SK-N-SH treated with all-trans-retinoic acid at 6 μM for 48 hours (cell line): ENCODE measurements at regions not wholly inside any gene's neighbourhood (a gene's known extent, or its start where the extent isn't known, plus 50 kb on each side); places are given as distances from the start of the nearest gene placed in this dataset.
"Not testable (repeated sequence)": the region's sequence is repeated elsewhere in the genome, so short reads cannot be mapped to it uniquely, and the experiment has no call there.

Experiments used
- ATAC-seq: fragments of 200-7000 bp; cut with Tn5 transposase; 3 replicates; pipeline ENCODE4 v1.9.1; 2020; ENCODE audit warnings: mild to moderate bottlenecking, moderate library complexity
- ARNTL ChIP-seq: fragments of 450-650 bp; formaldehyde crosslinking; IDR thresholded peaks from 2 replicates; pipeline ENCODE4 v1.5.0; 2020; ENCODE audit warnings: low read depth, mild to moderate bottlenecking, moderate library complexity, borderline replicate concordance
- BACH2 ChIP-seq: fragments of 250-450 bp; sonication (Bioruptor Pico); IDR thresholded peaks from 2 replicates; pipeline ENCODE4 v1.9.0; 2021; ENCODE audit warnings: mild to moderate bottlenecking, borderline replicate concordance
- ESRRG ChIP-seq: fragments of 250-450 bp; sonication (Bioruptor Pico); IDR thresholded peaks from 2 replicates; pipeline ENCODE4 v1.6.1; 2021; ENCODE audit warnings: mild to moderate bottlenecking
- GLIS3 ChIP-seq: fragments of 250-450 bp; sonication (Bioruptor Pico); IDR thresholded peaks from 2 replicates; pipeline ENCODE4 v1.5.0; 2020; ENCODE audit warnings: mild to moderate bottlenecking, moderate library complexity
- ISL1 ChIP-seq: fragments of 250-450 bp; sonication (Bioruptor Pico); IDR thresholded peaks from 2 replicates; pipeline ENCODE4 v2.1.2; 2022; ENCODE audit warnings: mild to moderate bottlenecking, moderate library complexity
- OSR1 ChIP-seq: fragments of 250-450 bp; sonication (Bioruptor Pico); IDR thresholded peaks from 2 replicates; pipeline ENCODE4 v1.8.0; 2022; ENCODE audit warnings: moderate library complexity, mild to moderate bottlenecking, inconsistent platforms
- PPARA ChIP-seq: fragments of 250-450 bp; sonication (Bioruptor Pico); IDR thresholded peaks from 2 replicates; pipeline ENCODE4 v1.5.0; 2020; ENCODE audit warnings: mild to moderate bottlenecking, borderline replicate concordance
- RARB ChIP-seq: fragments of 250-450 bp; sonication (Bioruptor Pico); IDR thresholded peaks from 2 replicates; pipeline ENCODE4 v1.8.0; 2021; ENCODE audit warnings: mild to moderate bottlenecking, moderate library complexity
- SNAI2 ChIP-seq: fragments of 250-450 bp; sonication (Bioruptor Pico); IDR thresholded peaks from 2 replicates; pipeline ENCODE4 v1.5.0; 2020; ENCODE audit warnings: mild to moderate bottlenecking, moderate library complexity
- TCF4 ChIP-seq: fragments of 250-450 bp; sonication (Bioruptor Pico); IDR thresholded peaks from 2 replicates; pipeline ENCODE4 v1.8.0; 2021; ENCODE audit warnings: mild to moderate bottlenecking, moderate library complexity, borderline replicate concordance
- TOX ChIP-seq: fragments of 250-450 bp; sonication (Bioruptor Pico); IDR thresholded peaks from 2 replicates; pipeline ENCODE4 v1.8.0; 2021; ENCODE audit warnings: mild to moderate bottlenecking, moderate library complexity, borderline replicate concordance
- ZC3H10 ChIP-seq: fragments of 250-450 bp; sonication (Bioruptor Pico); IDR thresholded peaks from 2 replicates; pipeline ENCODE4 v1.5.1; 2021; ENCODE audit warnings: mild to moderate bottlenecking, moderate library complexity
- ZFP3 ChIP-seq: fragments of 250-450 bp; sonication (Bioruptor Pico); IDR thresholded peaks from 2 replicates; pipeline ENCODE4 v1.5.0; 2020; ENCODE audit warnings: mild to moderate bottlenecking, moderate library complexity
- ZFP30 ChIP-seq: fragments of 450-650 bp; formaldehyde crosslinking; IDR thresholded peaks from 2 replicates; pipeline ENCODE4 v1.5.0; 2022; ENCODE audit warnings: mild to moderate bottlenecking, moderate library complexity
- ZNF565 ChIP-seq: fragments of 450-650 bp; formaldehyde crosslinking; conservative IDR thresholded peaks from 2 replicates; pipeline ENCODE4 v1.5.0; 2020; ENCODE audit warnings: low read depth, mild to moderate bottlenecking, moderate library complexity
- ZNF70 ChIP-seq: fragments of 450-650 bp; formaldehyde crosslinking; IDR thresholded peaks from 2 replicates; pipeline ENCODE4 v1.5.0; 2020; ENCODE audit warnings: mild to moderate bottlenecking, moderate library complexity
- ZNF8 ChIP-seq: fragments of 450-650 bp; formaldehyde crosslinking; IDR thresholded peaks from 2 replicates; pipeline ENCODE4 v1.5.0; 2020; ENCODE audit warnings: mild to moderate bottlenecking, moderate library complexity
- TF ChIP-seq, protein P1 (sequence below): fragments of 250-450 bp; sonication (Bioruptor Pico); IDR thresholded peaks from 2 replicates; pipeline ENCODE4 v1.5.1; 2020; ENCODE audit warnings: low read depth, mild to moderate bottlenecking, moderate library complexity
- TF ChIP-seq, protein P2 (sequence below): fragments of 250-450 bp; sonication (Bioruptor Pico); IDR thresholded peaks from 2 replicates; pipeline ENCODE4 v1.8.0; 2020; ENCODE audit warnings: mild to moderate bottlenecking, moderate library complexity, borderline replicate concordance
- TF ChIP-seq, protein P3 (sequence below): fragments of 250-450 bp; sonication (Bioruptor Pico); IDR thresholded peaks from 2 replicates; pipeline ENCODE4 v1.5.0; 2020; ENCODE audit warnings: mild to moderate bottlenecking, moderate library complexity
- TF ChIP-seq, protein P4 (sequence below): fragments of 250-450 bp; sonication (Bioruptor Pico); IDR thresholded peaks from 2 replicates; pipeline ENCODE4 v1.8.0; 2021; ENCODE audit warnings: low read depth, mild to moderate bottlenecking, moderate library complexity, borderline replicate concordance

DNA sequence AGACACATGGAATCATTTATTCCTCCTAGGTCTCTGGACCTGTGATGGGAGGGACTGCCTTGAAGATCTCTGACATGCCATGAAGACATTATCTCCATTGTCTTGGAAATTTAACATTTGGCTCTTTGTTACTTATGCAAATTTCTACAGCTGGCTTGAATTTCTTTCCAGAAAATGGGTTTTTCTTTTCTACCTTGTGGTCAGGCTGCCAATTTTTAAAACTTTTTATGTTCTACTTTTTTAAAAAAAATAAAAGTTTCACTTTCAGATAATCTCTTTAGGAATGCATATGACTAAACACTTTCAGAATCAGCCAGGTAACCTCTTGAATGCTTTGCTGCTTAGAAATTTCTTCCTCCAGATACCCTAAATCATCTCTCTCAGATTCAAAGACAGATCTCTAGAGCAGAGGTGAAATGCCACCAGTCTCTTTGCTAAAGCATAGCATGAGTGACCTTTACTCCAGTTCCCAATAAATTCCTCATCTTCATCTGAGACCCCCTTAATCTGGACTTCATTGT, 209.6 kb downstream of the RPRM start:
- no peak for ATAC-seq
- TF ChIP-seq ISL1 (CRISPR knock-in tag) (no peak), TCF4 (no peak), ZFP3 (CRISPR knock-in tag) (no peak), OSR1 (CRISPR knock-in tag) (no peak), ESRRG (CRISPR knock-in tag) (no peak), ZNF565 (CRISPR knock-in tag) (no peak)
- TF ChIP-seq, protein P1, sequence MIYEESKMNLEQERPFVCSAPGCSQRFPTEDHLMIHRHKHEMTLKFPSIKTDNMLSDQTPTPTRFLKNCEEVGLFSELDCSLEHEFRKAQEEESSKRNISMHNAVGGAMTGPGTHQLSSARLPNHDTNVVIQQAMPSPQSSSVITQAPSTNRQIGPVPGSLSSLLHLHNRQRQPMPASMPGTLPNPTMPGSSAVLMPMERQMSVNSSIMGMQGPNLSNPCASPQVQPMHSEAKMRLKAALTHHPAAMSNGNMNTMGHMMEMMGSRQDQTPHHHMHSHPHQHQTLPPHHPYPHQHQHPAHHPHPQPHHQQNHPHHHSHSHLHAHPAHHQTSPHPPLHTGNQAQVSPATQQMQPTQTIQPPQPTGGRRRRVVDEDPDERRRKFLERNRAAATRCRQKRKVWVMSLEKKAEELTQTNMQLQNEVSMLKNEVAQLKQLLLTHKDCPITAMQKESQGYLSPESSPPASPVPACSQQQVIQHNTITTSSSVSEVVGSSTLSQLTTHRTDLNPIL = no peak

DNA sequence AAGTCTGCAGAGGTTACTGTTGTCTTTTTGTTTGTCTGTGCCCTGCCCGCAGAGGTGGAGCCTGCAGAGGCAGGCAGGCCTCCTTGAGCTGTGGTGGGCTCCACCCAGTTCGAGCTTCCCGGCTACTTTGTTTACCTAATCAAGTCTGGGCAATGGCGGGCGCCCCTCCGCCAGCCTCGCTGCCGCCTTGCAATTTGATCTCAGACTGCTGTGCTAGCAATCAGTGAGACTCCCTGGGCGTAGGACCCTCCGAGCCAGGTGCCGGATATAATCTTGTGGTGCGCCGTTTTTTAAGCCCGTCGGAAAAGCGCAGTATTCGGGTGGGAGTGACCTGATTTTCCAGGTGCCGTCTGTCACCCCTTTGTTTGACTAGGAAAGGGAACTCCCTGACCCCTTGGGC, 221.7 kb downstream of the RPRM start:
- not testable (repeated sequence) for ATAC-seq

DNA sequence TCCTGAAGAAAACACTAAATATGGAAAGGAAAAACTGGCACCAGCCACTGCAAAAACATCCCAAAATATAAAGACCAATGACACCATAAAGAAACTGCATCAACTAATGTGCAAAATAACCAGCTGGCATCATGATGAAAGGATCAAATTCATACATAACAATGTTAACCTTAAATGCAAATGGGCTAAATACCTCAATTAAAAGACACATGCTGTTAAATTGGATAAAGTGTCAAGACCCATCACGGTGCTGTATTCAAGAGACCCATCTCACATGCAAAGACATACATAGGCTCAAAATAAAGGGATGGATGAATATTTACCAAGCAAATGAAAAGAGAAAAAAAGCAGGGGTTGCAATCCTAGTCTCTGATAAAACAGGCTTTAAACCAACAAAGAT, 231.9 kb downstream of the RPRM start:
- not testable (repeated sequence) for ATAC-seq

DNA sequence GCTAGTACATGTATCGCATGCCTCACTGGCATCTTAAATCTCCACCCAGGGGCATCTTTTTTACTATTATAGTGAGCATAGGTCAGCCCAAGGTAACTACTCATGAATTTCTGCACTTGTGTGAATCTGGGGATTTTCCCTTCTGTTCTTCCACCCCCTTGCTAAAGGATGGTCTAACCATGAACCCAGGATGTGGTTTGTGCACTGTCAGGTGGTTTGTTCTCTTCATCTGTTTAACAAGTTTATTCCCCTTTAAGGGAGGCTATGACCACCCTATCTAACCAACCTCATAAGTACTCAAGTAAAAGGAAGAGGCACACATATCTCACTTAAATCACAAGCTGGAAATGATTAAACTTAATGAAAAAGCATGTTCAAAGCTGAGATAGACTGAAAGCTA, 243.0 kb downstream of the RPRM start:
- TF ChIP-seq OSR1 (CRISPR knock-in tag) (no peak), ZNF8 (CRISPR knock-in tag) (no peak), SNAI2 (CRISPR knock-in tag) (no peak), ARNTL (no peak), ZFP30 (CRISPR knock-in tag) (no peak), BACH2 (no peak), PPARA (no peak), RARB (CRISPR knock-in tag) (no peak), TOX (CRISPR knock-in tag) (no peak), ZNF70 (CRISPR knock-in tag) (no peak), ZC3H10 (CRISPR knock-in tag) (no peak), GLIS3 (CRISPR knock-in tag) (no peak), TCF4 (no peak), ISL1 (CRISPR knock-in tag) (no peak), ZFP3 (CRISPR knock-in tag) (no peak)
- TF ChIP-seq, protein P2, sequence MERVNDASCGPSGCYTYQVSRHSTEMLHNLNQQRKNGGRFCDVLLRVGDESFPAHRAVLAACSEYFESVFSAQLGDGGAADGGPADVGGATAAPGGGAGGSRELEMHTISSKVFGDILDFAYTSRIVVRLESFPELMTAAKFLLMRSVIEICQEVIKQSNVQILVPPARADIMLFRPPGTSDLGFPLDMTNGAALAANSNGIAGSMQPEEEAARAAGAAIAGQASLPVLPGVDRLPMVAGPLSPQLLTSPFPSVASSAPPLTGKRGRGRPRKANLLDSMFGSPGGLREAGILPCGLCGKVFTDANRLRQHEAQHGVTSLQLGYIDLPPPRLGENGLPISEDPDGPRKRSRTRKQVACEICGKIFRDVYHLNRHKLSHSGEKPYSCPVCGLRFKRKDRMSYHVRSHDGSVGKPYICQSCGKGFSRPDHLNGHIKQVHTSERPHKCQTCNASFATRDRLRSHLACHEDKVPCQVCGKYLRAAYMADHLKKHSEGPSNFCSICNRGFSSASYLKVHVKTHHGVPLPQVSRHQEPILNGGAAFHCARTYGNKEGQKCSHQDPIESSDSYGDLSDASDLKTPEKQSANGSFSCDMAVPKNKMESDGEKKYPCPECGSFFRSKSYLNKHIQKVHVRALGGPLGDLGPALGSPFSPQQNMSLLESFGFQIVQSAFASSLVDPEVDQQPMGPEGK (CRISPR knock-in tag) = no peak
- TF ChIP-seq, protein P3, sequence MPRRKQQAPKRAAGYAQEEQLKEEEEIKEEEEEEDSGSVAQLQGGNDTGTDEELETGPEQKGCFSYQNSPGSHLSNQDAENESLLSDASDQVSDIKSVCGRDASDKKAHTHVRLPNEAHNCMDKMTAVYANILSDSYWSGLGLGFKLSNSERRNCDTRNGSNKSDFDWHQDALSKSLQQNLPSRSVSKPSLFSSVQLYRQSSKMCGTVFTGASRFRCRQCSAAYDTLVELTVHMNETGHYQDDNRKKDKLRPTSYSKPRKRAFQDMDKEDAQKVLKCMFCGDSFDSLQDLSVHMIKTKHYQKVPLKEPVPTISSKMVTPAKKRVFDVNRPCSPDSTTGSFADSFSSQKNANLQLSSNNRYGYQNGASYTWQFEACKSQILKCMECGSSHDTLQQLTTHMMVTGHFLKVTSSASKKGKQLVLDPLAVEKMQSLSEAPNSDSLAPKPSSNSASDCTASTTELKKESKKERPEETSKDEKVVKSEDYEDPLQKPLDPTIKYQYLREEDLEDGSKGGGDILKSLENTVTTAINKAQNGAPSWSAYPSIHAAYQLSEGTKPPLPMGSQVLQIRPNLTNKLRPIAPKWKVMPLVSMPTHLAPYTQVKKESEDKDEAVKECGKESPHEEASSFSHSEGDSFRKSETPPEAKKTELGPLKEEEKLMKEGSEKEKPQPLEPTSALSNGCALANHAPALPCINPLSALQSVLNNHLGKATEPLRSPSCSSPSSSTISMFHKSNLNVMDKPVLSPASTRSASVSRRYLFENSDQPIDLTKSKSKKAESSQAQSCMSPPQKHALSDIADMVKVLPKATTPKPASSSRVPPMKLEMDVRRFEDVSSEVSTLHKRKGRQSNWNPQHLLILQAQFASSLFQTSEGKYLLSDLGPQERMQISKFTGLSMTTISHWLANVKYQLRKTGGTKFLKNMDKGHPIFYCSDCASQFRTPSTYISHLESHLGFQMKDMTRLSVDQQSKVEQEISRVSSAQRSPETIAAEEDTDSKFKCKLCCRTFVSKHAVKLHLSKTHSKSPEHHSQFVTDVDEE (CRISPR knock-in tag) = no peak
- TF ChIP-seq, protein P4, sequence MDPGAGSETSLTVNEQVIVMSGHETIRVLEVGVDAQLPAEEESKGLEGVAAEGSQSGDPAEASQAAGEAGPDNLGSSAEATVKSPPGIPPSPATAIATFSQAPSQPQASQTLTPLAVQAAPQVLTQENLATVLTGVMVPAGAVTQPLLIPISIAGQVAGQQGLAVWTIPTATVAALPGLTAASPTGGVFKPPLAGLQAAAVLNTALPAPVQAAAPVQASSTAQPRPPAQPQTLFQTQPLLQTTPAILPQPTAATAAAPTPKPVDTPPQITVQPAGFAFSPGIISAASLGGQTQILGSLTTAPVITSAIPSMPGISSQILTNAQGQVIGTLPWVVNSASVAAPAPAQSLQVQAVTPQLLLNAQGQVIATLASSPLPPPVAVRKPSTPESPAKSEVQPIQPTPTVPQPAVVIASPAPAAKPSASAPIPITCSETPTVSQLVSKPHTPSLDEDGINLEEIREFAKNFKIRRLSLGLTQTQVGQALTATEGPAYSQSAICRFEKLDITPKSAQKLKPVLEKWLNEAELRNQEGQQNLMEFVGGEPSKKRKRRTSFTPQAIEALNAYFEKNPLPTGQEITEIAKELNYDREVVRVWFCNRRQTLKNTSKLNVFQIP = no peak
- TF ChIP-seq, protein P1 = no peak
- TF ChIP-seq, all 23 proteins: peak for 0
- ATAC-seq = no peak
